NCI-H146 (cell line): ENCODE measurements at regions not wholly inside any gene's neighbourhood (a gene's known extent, or its start where the extent isn't known, plus 50 kb on each side); places are given as distances from the start of the nearest gene placed in this dataset.
A peak's percentile ranks its signal among the peaks of the same experiment; 100 is the strongest.

Experiments
- DNase-seq: peaks from one replicate; lab custom pipeline; 2025; lab: John Stamatoyannopoulos, UW

- DNase-seq, result peak; percentile 54
These were observed 107.4 kb downstream of the PXDC1 start for GRCh38 chr6:3643921-3644738.

- no peak for DNase-seq
These were observed 110.6 kb downstream of the PXDC1 start for GRCh38 chr6:3640868-3641267.

GRCh38 chr6:3638662-3639061, 112.9 kb downstream of the PXDC1 start:
- no peak for DNase-seq

GRCh38 chr6:3636060-3636459, 115.5 kb downstream of the PXDC1 start:
- no peak for DNase-seq

GRCh38 chr6:3635482-3635881, 116.0 kb downstream of the PXDC1 start:
- DNase-seq, result no peak

- DNase-seq, result no peak
These were observed 117.2 kb downstream of the PXDC1 start for GRCh38 chr6:3634280-3634816.

GRCh38 chr6:3633711-3634110, 117.8 kb downstream of the PXDC1 start:
- DNase-seq, result no peak

- no peak for DNase-seq
These were observed 119.6 kb downstream of the PXDC1 start for GRCh38 chr6:3631877-3632276.

- no peak for DNase-seq
These were observed 120.3 kb downstream of the PXDC1 start for GRCh38 chr6:3631186-3631585.

GRCh38 chr6:3630258-3630835, 121.2 kb downstream of the PXDC1 start:
- no peak for DNase-seq

- peak; percentile 100 for DNase-seq
These were observed 123.3 kb downstream of the PXDC1 start for GRCh38 chr6:3627956-3628835.

GRCh38 chr6:3627501-3627900, 124.0 kb downstream of the PXDC1 start:
- DNase-seq, result peak; percentile 91

GRCh38 chr6:3625980-3626563, 125.4 kb downstream of the PXDC1 start:
- DNase-seq, result peak; percentile 85

- peak; percentile 86 for DNase-seq
These were observed 126.1 kb downstream of the PXDC1 start for GRCh38 chr6:3625149-3625979.

- no peak for DNase-seq
These were observed 127.0 kb downstream of the PXDC1 start for GRCh38 chr6:3624250-3625136.

GRCh38 chr6:3623451-3624249, 127.9 kb downstream of the PXDC1 start:
- no peak for DNase-seq

- DNase-seq, result no peak
These were observed 130.1 kb downstream of the PXDC1 start for GRCh38 chr6:3621411-3621810.

GRCh38 chr6:3620937-3621336, 130.6 kb downstream of the PXDC1 start:
- DNase-seq, result no peak

GRCh38 chr6:3620389-3620788, 131.1 kb downstream of the PXDC1 start:
- no peak for DNase-seq
